Right lobe of liver (tissue), 6 donors: ENCODE measurements at regions not wholly inside any gene's neighbourhood (a gene's known extent, or its start where the extent isn't known, plus 50 kb on each side); places are given as distances from the start of the nearest gene placed in this dataset.

Experiments used
- ATAC-seq, 4 donors: fragments of 200-7000 bp; cut with Tn5 transposase; one replicate each; pipeline ENCODE4 v1.9.1; 2020; ENCODE audit warnings: mild to moderate bottlenecking in 4 of 4, moderate library complexity in 4 of 4
- DNase-seq, 3 donors: peaks; one replicate each; pipeline ENCODE4 v3.0.0-alpha.2; 2020
- H3K27ac ChIP-seq, 3 donors: fragments of 200-600 bp; one replicate each; pipeline ENCODE4 v1.8.0; 2022
- H3K27me3 ChIP-seq, 2 donors: fragments of 200-600 bp; one replicate each; pipeline ENCODE4 v1.8.0; 2022
- H3K36me3 ChIP-seq, 4 donors: fragments of 200-600 bp; sonication (generic) in 1 of 4; one replicate each; pipeline versions ENCODE4 v1.5.1 to v1.8.0; 2017 to 2022; ENCODE audit warnings: control low read depth in 1 of 4
- H3K4me1 ChIP-seq, 4 donors: fragments of 200-600 bp; sonication (generic) in 1 of 4; one replicate each; pipeline versions ENCODE4 v1.5.1 to v1.8.0; 2017 to 2022; ENCODE audit warnings: control low read depth in 1 of 4
- H3K4me3 ChIP-seq, 3 donors: fragments of 200-600 bp; one replicate each; pipeline ENCODE4 v1.8.0; 2022
- H3K9me3 ChIP-seq, 4 donors: fragments of 200-600 bp; sonication (generic) in 1 of 4; one replicate each; pipeline versions ENCODE4 v1.5.1 to v1.8.0; 2017 to 2022; ENCODE audit warnings: control low read depth in 1 of 4
- CTCF ChIP-seq, 4 donors: fragments of 200-600 bp in 3 of 4; fragments of 450-650 bp in 1 of 4; IDR thresholded peaks; one replicate each; pipeline versions ENCODE4 v1.5.1 to v1.8.0; 2016 to 2022; ENCODE audit warnings: antibody characterized with exemption in 4 of 4, mild to moderate bottlenecking in 2 of 4
- POLR2A ChIP-seq: fragments of 450-650 bp; IDR thresholded peaks from one replicate; pipeline ENCODE4 v1.6.1; 2017; ENCODE audit warnings: antibody characterized with exemption, mild to moderate bottlenecking
- WGBS: methylation state at CpG from one replicate; pipeline ENCODE4 v1.1.6; 2018; ENCODE audit warnings: low coverage, low lambda C conversion rate; ENCODE audit not compliant: insufficient coverage; ENCODE audit errors: missing lambda C conversion rate; 5-methylcytosine and 5-hydroxymethylcytosine counted together
- intact Hi-C, 2 donors: fragments of 100-400 bp; cut with DNase I; formaldehyde crosslinking; loops; one replicate each; pipeline versions ENCODE4 v1.11.2 to v1.14.1; 2022
- donor health status: DM: no; HTN: yes; CAD: no.
- donor health status: DM: no; HTN: no; CAD: no.
- donor health status: DM: no; HTN: no; CAD: no.
- donor health status: DM: no; HTN: yes; CAD: no.
- donor health status: DM: no; HTN: yes; CAD: no.

GRCh38 chr10:108905171-108905570, 1018.1 kb downstream of the XPNPEP1 start:
- DNase-seq (no peak), ATAC-seq (no peak)
- intact Hi-C loops: no loop called here

GRCh38 chr10:108904163-108904838, 1019.0 kb downstream of the XPNPEP1 start:
- 51% methylated on average over 5 of the region's 5 CpGs for WGBS
- no peak overlapping the region for H3K27ac ChIP-seq
- H3K4me3 ChIP-seq: no peak overlapping the region
- DNase-seq: no peak
- intact Hi-C loops: no loop called here
- ATAC-seq: peak in 3 of 4 donors; percentile 29 to 81 (median 62)
- H3K4me1 ChIP-seq: no peaks in the 10 kb centered on the region
- H3K36me3 ChIP-seq: no peaks in the 10 kb centered on the region
- TF ChIP-seq POLR2A (no peak), CTCF (IDR thresholded peaks at IDR 0.05) (no peak)
- no peaks in the 10 kb centered on the region for H3K27me3 ChIP-seq
- H3K9me3 ChIP-seq: no peaks in the 10 kb centered on the region

More at GRCh38 chr10:108905171-108905570, 1018.1 kb downstream of the XPNPEP1 start:
- Histone ChIP-seq H3K27ac (no peak overlapping the region), H3K4me3 (no peak overlapping the region), H3K9me3 (no peaks in the 10 kb centered on the region), H3K4me1 (no peaks in the 10 kb centered on the region), H3K36me3 (no peaks in the 10 kb centered on the region), H3K27me3 (no peaks in the 10 kb centered on the region)
- TF ChIP-seq CTCF (IDR thresholded peaks at IDR 0.05): no peak
- TF ChIP-seq POLR2A: no peak

GRCh38 chr10:108902619-108903285, 1020.6 kb downstream of the XPNPEP1 start:
- H3K9me3 ChIP-seq: no peaks in the 10 kb centered on the region
- no peaks in the 10 kb centered on the region for H3K27me3 ChIP-seq
- TF ChIP-seq POLR2A: no peak
- TF ChIP-seq CTCF (IDR thresholded peaks at IDR 0.05): no peak
- intact Hi-C loops: no loop called here
- WGBS: 61% methylated on average over 6 of the region's 6 CpGs
- no peak overlapping the region for H3K27ac ChIP-seq
- H3K4me3 ChIP-seq: no peak overlapping the region
- ATAC-seq: no peak
- DNase-seq: no peak
- H3K36me3 ChIP-seq: no peaks in the 10 kb centered on the region
- no peaks in the 10 kb centered on the region for H3K4me1 ChIP-seq

- H3K4me3 ChIP-seq: no peak overlapping the region
- H3K4me1 ChIP-seq: no peaks in the 10 kb centered on the region
- H3K27ac ChIP-seq: no peak overlapping the region
- 46% methylated on average over 3 of the region's 4 CpGs for whole genome bisulfite sequencing
- no peak for ATAC-seq
- H3K36me3 ChIP-seq: no peaks in the 10 kb centered on the region
- no peaks in the 10 kb centered on the region for H3K9me3 ChIP-seq
- TF ChIP-seq POLR2A: no peak
- TF ChIP-seq CTCF (IDR thresholded peaks at IDR 0.05): no peak
- intact Hi-C loops: no loop called here
- DNase-seq: no peak
- no peaks in the 10 kb centered on the region for H3K27me3 ChIP-seq
These were observed 1021.3 kb downstream of the XPNPEP1 start for GRCh38 chr10:108901781-108902618.
